B cell (primary cell): ENCODE measurements at regions not wholly inside any gene's neighbourhood (a gene's known extent, or its start where the extent isn't known, plus 50 kb on each side); places are given as distances from the start of the nearest gene placed in this dataset.

ENCODE experiments used
- CTCF ChIP-seq: fragments of 200-600 bp; IDR thresholded peaks from one replicate; pipeline ENCODE4 v1.8.0; 2022; ENCODE audit warnings: antibody characterized with exemption, mild to moderate bottlenecking
- EZH2 ChIP-seq: IDR thresholded peaks from 2 replicates; pipeline ENCODE4 v1.6.1; 2012; ENCODE audit warnings: borderline replicate concordance, low read depth, mild to moderate bottlenecking, moderate library complexity, low read length; ENCODE audit not compliant: insufficient read depth, poor library complexity, severe bottlenecking

GRCh38 chr15:70167155-70167554 lies 69.4 kb upstream of the TLE3 start:
- TF ChIP-seq CTCF, result no peak
- no peak for TF ChIP-seq EZH2
